Transverse colon (tissue), 4 donors: ENCODE measurements at regions not wholly inside any gene's neighbourhood (a gene's known extent, or its start where the extent isn't known, plus 50 kb on each side); places are given as distances from the start of the nearest gene placed in this dataset.

Experiments used
- DNase-seq: peaks from one replicate; pipeline ENCODE4 v3.0.0-alpha.2; 2019
- H3K27ac ChIP-seq, 4 donors: fragments of 200-600 bp; sonication (generic); 2 replicates each; pipeline ENCODE4 v1.5.1; 2016 to 2018; ENCODE audit warnings: inconsistent platforms in 4 of 4
- H3K27me3 ChIP-seq: fragments of 200-600 bp; sonication (generic); 2 replicates; pipeline ENCODE4 v1.5.1; 2017; ENCODE audit warnings: inconsistent platforms
- H3K36me3 ChIP-seq, 4 donors: fragments of 200-600 bp; sonication (generic); 2 replicates each; pipeline ENCODE4 v1.5.1; 2017 to 2019; ENCODE audit warnings: inconsistent platforms in 4 of 4
- H3K4me1 ChIP-seq, 4 donors: fragments of 200-600 bp; sonication (generic); 2 replicates each; pipeline ENCODE4 v1.5.1; 2017 to 2020; ENCODE audit warnings: inconsistent platforms in 4 of 4
- H3K4me3 ChIP-seq, 4 donors: fragments of 200-600 bp; sonication (generic); 1 replicate in 1 of 4; 2 replicates in 3 of 4; pipeline versions ENCODE4 v1.5.1 to v1.6.1; 2017 to 2019; ENCODE audit warnings: inconsistent platforms in 4 of 4
- H3K9me3 ChIP-seq, 2 donors: fragments of 200-600 bp; sonication (generic); 2 replicates each; pipeline ENCODE4 v1.5.1; 2017 to 2019; ENCODE audit warnings: inconsistent platforms in 2 of 2
- EP300 ChIP-seq: sonication (generic); formaldehyde crosslinking; IDR thresholded peaks from one replicate; pipeline ENCODE4 v1.6.1; 2017; ENCODE audit warnings: antibody characterized with exemption, low read depth
- POLR2A ChIP-seq: fragments of 450-650 bp; IDR thresholded peaks from one replicate; pipeline ENCODE4 v1.6.1; 2016; ENCODE audit warnings: antibody characterized with exemption, mild to moderate bottlenecking, moderate library complexity
- POLR2AphosphoS5 ChIP-seq, 3 donors: sonication (generic); formaldehyde crosslinking; IDR thresholded peaks; one replicate each; pipeline ENCODE4 v1.6.1; 2016; ENCODE audit warnings: antibody characterized with exemption in 3 of 3
- WGBS, 2 donors: methylation state at CpG; one replicate each; pipeline ENCODE4 v1.1.5; 2018; ENCODE audit warnings: low coverage in 1 of 2; 5-methylcytosine and 5-hydroxymethylcytosine counted together
- in situ Hi-C, 4 donors: fragments of 200-750 bp; cut with MboI; loops; one replicate each; pipeline versions ENCODE4 v1.15.0 to v1.15.1; 2017; ENCODE audit warnings: low sequenced_read_pairs in 3 of 4, low pct_ligation_motif_present in 1 of 4, low pct_unique_long_range_greater_than_20kb in 1 of 4
- intact Hi-C: fragments of 100-400 bp; cut with DNase I; formaldehyde crosslinking; loops from one replicate; pipeline ENCODE4 v1.15.1; 2023; ENCODE audit warnings: low total_unique reads
- TF ChIP-seq, protein P1 (sequence below), 5 experiments: fragments of 200-600 bp in 3 of 5; fragments of 450-650 bp in 2 of 5; sonication (generic) in 3 of 5; IDR thresholded peaks; 1 replicate in 2 of 5; 2 replicates in 3 of 5; pipeline ENCODE4 v1.5.1; 2016 to 2017; ENCODE audit warnings: antibody characterized with exemption in 5 of 5, inconsistent platforms in 3 of 5, mild to moderate bottlenecking in 2 of 5, moderate library complexity in 1 of 5

DNA sequence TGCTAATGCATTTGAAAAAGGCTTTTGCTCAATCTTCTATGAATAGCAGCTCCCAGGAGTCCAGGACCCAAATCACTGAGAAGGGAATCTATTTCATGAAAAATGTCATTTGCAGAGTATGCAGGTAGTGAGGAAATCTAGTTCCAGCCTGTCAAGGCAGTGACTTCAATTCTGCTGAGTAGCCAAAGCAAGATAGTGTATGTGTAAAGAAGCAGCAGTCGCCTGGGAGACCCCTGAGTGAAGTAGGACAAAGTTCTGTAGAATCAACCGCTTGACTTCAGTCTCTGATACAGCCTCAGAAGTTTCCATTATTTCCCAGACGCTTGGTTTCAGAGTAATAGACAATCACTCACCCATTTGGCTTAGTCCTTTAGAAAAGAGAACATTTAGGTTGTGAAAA is 435.6 kb upstream of the LRFN5 start:
- H3K27me3 ChIP-seq: no peaks in the 10 kb centered on the region
- H3K27ac ChIP-seq: no peak overlapping the region
- H3K4me3 ChIP-seq: no peak overlapping the region
- no peak for DNase-seq
- peaks cover 0 to 4% of the 10 kb centered on the region in 2 donors for H3K9me3 ChIP-seq
- TF ChIP-seq, protein P1, sequence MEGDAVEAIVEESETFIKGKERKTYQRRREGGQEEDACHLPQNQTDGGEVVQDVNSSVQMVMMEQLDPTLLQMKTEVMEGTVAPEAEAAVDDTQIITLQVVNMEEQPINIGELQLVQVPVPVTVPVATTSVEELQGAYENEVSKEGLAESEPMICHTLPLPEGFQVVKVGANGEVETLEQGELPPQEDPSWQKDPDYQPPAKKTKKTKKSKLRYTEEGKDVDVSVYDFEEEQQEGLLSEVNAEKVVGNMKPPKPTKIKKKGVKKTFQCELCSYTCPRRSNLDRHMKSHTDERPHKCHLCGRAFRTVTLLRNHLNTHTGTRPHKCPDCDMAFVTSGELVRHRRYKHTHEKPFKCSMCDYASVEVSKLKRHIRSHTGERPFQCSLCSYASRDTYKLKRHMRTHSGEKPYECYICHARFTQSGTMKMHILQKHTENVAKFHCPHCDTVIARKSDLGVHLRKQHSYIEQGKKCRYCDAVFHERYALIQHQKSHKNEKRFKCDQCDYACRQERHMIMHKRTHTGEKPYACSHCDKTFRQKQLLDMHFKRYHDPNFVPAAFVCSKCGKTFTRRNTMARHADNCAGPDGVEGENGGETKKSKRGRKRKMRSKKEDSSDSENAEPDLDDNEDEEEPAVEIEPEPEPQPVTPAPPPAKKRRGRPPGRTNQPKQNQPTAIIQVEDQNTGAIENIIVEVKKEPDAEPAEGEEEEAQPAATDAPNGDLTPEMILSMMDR (IDR thresholded peaks at IDR 0.05): no peak
- TF ChIP-seq EP300 (no peak), POLR2A (no peak), POLR2AphosphoS5 (IDR thresholded peaks at IDR 0.05) (no peak)
- no peaks in the 10 kb centered on the region for H3K36me3 ChIP-seq
- H3K4me1 ChIP-seq: no peaks in the 10 kb centered on the region
- WGBS, 2 donors: 54 to 64% methylated on average over 3 of the region's 3 CpGs
- in situ Hi-C loops: no loop called here
- intact Hi-C loops: no loop called here

DNA sequence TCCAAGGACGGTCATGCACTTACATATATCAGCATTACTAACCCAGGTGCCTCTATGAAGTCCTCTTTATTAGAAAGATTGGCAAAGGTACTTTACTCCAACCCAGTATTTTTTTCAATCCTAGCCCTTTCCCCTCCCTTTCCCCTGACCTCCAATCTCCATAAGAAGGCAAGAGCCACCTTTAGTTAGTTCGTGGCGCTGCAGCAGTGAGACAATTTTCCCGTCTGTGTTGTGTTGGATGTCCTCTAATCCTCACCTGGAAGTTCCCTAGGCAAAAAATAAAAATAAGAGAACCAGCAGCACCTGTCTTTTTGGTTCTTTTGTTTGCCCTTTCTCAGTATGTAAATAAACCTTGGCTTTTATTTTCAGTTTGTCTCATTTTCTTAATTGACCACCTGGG is 439.6 kb upstream of the LRFN5 start:
- DNase-seq: no peak
- in situ Hi-C loops: no loop called here
- Histone ChIP-seq H3K27ac (no peak overlapping the region), H3K4me3 (no peak overlapping the region), H3K4me1 (no peaks in the 10 kb centered on the region), H3K9me3 (no peaks in the 10 kb centered on the region), H3K36me3 (no peaks in the 10 kb centered on the region), H3K27me3 (no peaks in the 10 kb centered on the region)
- TF ChIP-seq, protein P1 (IDR thresholded peaks at IDR 0.05): no peak
- no peak for TF ChIP-seq POLR2A
- no peak for TF ChIP-seq EP300
- no peak for TF ChIP-seq POLR2AphosphoS5 (IDR thresholded peaks at IDR 0.05)
- intact Hi-C loops: no loop called here
- WGBS, 2 donors: 83 to 84% methylated on average over 3 to 4 of the region's 4 CpGs

DNA sequence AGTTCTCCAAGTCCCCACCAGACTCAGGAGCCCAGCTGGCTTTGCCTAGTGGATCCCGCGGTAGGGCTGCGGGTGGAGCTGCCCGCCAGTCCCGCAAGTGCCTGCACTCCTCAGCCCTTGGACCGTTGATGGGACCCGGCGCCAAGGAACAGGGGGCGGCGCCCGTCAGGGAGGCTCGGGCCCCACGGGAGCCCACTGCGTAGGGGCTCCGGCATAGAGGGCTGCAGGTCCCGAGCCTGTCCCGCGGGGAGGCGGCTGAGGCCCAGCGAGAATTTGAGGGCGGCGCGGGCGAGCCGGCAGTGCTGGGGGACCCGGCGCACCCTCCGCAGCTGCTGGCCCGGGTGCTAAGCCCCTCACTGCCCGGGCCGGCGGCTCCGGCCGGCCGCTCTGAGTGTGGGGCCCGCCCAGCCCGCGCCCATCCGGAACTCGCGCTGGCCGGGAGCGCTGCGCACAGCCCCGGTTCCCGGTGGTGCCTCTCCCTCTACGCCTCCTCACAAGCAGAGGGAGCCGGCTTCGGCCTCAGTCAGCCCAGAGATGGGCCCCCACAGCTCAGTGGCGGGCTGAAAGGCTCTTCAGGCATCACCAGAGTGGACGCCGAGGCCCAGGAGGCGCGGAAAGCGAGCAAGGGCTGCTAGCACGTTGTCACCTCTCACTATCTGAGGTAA is 452.4 kb upstream of the LRFN5 start:
- no peak for TF ChIP-seq POLR2A
- no peak for TF ChIP-seq POLR2AphosphoS5 (IDR thresholded peaks at IDR 0.05)
- no peak for TF ChIP-seq EP300
- TF ChIP-seq, protein P1 (IDR thresholded peaks at IDR 0.05): no peak
- no peak overlapping the region for H3K4me3 ChIP-seq
- DNase-seq: no peak
- in situ Hi-C loops (no loop called here), intact Hi-C loops (no loop called here)
- WGBS, 2 donors: 97% methylated on average over 29 of the region's 56 CpGs; no CpG with 5 or more reads in 1 of the 2 donors
- H3K4me1 ChIP-seq: no peaks in the 10 kb centered on the region
- peaks cover 1 to 6% of the 10 kb centered on the region in 2 donors for H3K9me3 ChIP-seq
- H3K27me3 ChIP-seq: no peaks in the 10 kb centered on the region
- H3K36me3 ChIP-seq: no peaks in the 10 kb centered on the region
- no peak overlapping the region for H3K27ac ChIP-seq

DNA sequence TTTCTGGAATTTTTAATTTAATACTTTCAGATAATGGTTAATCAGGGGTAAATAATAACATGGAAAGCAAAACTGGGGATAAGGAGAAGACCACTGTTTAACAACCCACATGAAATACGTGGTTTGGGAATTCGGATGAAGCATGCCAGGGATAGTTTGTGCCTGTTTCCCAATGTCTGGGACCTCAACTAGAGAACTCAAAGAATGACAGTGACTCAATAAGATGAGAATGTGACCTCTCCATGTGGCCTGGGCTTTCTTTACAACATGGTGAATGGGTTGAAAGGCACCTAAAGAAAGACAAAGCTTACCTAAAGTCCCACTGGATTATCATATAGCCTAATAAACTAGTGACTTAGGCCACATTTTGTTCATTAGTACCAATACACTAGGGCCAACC is 460.3 kb upstream of the LRFN5 start:
- no peak for DNase-seq
- H3K4me3 ChIP-seq: no peak overlapping the region
- H3K36me3 ChIP-seq: no peaks in the 10 kb centered on the region
- 80 to 81% methylated on average over 2 of the region's 2 CpGs for WGBS, 2 donors
- in situ Hi-C loops: no loop called here
- H3K27me3 ChIP-seq: no peaks in the 10 kb centered on the region
- intact Hi-C loops: no loop called here
- H3K27ac ChIP-seq: no peak overlapping the region
- TF ChIP-seq, protein P1 (IDR thresholded peaks at IDR 0.05): no peak
- TF ChIP-seq EP300 (no peak), POLR2A (no peak), POLR2AphosphoS5 (IDR thresholded peaks at IDR 0.05) (no peak)
- H3K9me3 ChIP-seq: peaks cover 5 to 6% of the 10 kb centered on the region in 2 donors
- no peaks in the 10 kb centered on the region for H3K4me1 ChIP-seq
